Activated T-helper 17 cell treated with anti-CD3 and anti-CD28 coated beads, Interleukin-2, amount 50 U/mL, for 72 hours (primary cell): ENCODE measurements at regions not wholly inside any gene's neighbourhood (a gene's known extent, or its start where the extent isn't known, plus 50 kb on each side); places are given as distances from the start of the nearest gene placed in this dataset.
"Not testable (repeated sequence)": the region's sequence is repeated elsewhere in the genome, so short reads cannot be mapped to it uniquely, and the experiment has no call there.

Source experiments
- ATAC-seq: fragments of 150-1000 bp; cut with Tn5 transposase; replicated peaks from 2 replicates; pipeline ENCODE4 v1.10.0; 2021; ENCODE audit warnings: mild to moderate bottlenecking, moderate library complexity
- H3K27ac Mint-ChIP-seq: one replicate; pipeline ENCODE4 v1.8.0; 2022; ENCODE audit warnings: mixed read lengths
- H3K27me3 Mint-ChIP-seq: one replicate; pipeline ENCODE4 v1.8.0; 2022; ENCODE audit warnings: mixed read lengths
- H3K36me3 Mint-ChIP-seq: one replicate; pipeline ENCODE4 v1.8.0; 2022; ENCODE audit warnings: low read depth, mild to moderate bottlenecking, mixed read lengths
- H3K4me1 Mint-ChIP-seq: one replicate; pipeline ENCODE4 v1.8.0; 2022; ENCODE audit warnings: mixed read lengths
- H3K4me3 Mint-ChIP-seq: one replicate; pipeline ENCODE4 v1.8.0; 2022; ENCODE audit warnings: mild to moderate bottlenecking, mixed read lengths
- H3K9me3 Mint-ChIP-seq: one replicate; pipeline ENCODE4 v1.8.0; 2022; ENCODE audit warnings: mixed read lengths

GRCh38 chr12:91718326-91718725, 427.3 kb downstream of the BTG1 start:
- no peak for ATAC-seq
- H3K27me3 Mint-ChIP-seq, result no peaks in the 10 kb centered on the region
- no peak overlapping the region for H3K4me3 Mint-ChIP-seq
- H3K27ac Mint-ChIP-seq, result no peak overlapping the region
- H3K4me1 Mint-ChIP-seq, result no peaks in the 10 kb centered on the region
- no peaks in the 10 kb centered on the region for H3K36me3 Mint-ChIP-seq
- peaks cover 4% of the 10 kb centered on the region for H3K9me3 Mint-ChIP-seq

- no peaks in the 10 kb centered on the region for H3K4me1 Mint-ChIP-seq
- no peaks in the 10 kb centered on the region for H3K36me3 Mint-ChIP-seq
- peaks cover 7% of the 10 kb centered on the region for H3K9me3 Mint-ChIP-seq
- no peaks in the 10 kb centered on the region for H3K27me3 Mint-ChIP-seq
- no peak for ATAC-seq
- no peak overlapping the region for H3K27ac Mint-ChIP-seq
- no peak overlapping the region for H3K4me3 Mint-ChIP-seq
These were observed 427.8 kb downstream of the BTG1 start for GRCh38 chr12:91717804-91718203.

DNA sequence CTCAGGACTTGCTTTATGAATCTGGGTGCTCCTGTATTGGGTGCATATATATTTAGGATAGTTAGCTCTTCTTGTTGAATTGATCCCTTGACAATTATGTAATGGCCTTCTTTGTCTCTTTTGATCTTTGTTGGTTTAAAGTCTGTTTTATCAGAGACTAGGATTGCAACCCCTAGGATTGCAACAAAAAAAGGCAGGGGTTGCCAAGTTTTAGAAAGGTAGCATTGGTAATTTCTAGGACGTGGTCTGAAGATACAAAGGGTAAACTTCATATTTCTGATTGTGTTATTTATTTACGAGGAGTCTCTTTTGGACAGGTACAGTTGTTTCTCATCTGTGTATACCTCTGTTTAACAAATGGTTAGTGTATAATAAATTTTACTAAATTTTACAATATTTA, 433.7 kb downstream of the BTG1 start:
- H3K27ac Mint-ChIP-seq, H3K4me3 Mint-ChIP-seq, H3K36me3 Mint-ChIP-seq, H3K4me1 Mint-ChIP-seq, ATAC-seq, H3K27me3 Mint-ChIP-seq, H3K9me3 Mint-ChIP-seq: not testable (repeated sequence)

DNA sequence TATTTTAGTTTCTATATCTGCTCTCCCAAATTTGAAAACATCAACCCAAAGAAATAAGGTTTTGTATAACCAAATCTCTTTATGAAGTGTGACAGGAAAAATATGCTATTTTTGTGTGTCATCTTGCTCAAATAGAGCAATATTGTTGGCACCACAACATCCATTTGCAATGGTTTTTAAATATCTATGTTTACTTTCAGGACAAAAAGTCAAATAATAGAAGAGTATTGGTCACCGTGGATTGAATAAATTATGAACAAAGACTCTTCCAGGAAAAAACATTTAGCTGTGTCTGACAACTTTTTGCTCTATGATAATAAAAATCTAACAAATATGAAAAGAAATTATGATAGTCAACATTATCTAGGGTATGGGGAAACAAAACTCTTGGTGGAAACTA, 439.2 kb downstream of the BTG1 start:
- no peak for ATAC-seq
- H3K4me1 Mint-ChIP-seq, result no peaks in the 10 kb centered on the region
- no peaks in the 10 kb centered on the region for H3K27me3 Mint-ChIP-seq
- no peak overlapping the region for H3K4me3 Mint-ChIP-seq
- no peaks in the 10 kb centered on the region for H3K9me3 Mint-ChIP-seq
- H3K27ac Mint-ChIP-seq, result no peak overlapping the region
- H3K36me3 Mint-ChIP-seq, result no peaks in the 10 kb centered on the region

DNA sequence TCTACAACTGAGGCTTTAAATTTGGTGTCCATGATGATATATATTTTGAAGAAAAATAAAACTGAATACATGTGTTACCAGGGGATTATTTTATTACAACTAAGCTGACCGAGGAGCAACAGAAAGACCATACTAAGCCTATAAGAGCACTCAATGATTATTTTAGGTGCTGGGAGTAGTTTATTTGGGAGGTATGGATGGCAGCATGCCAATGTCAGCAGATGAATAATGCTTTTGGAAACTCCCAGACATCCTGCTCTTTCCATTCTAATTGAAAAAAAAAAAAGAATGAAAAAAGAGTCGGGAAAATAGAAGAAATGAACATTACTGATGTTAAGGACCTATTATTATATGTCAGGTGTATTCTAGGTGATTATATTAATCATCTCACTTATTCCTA, 441.2 kb downstream of the BTG1 start:
- no peaks in the 10 kb centered on the region for H3K9me3 Mint-ChIP-seq
- H3K27me3 Mint-ChIP-seq, result no peaks in the 10 kb centered on the region
- no peaks in the 10 kb centered on the region for H3K36me3 Mint-ChIP-seq
- ATAC-seq, result no peak
- no peaks in the 10 kb centered on the region for H3K4me1 Mint-ChIP-seq
- no peak overlapping the region for H3K4me3 Mint-ChIP-seq
- H3K27ac Mint-ChIP-seq, result no peak overlapping the region

GRCh38 chr12:91703491-91704283, 442.0 kb downstream of the BTG1 start:
- Mint-ChIP-seq H3K4me3 (no peak overlapping the region), H3K27me3 (no peaks in the 10 kb centered on the region), H3K4me1 (no peaks in the 10 kb centered on the region), H3K9me3 (no peaks in the 10 kb centered on the region), H3K36me3 (no peaks in the 10 kb centered on the region), H3K27ac (no peak overlapping the region)
- ATAC-seq, result no peak

DNA sequence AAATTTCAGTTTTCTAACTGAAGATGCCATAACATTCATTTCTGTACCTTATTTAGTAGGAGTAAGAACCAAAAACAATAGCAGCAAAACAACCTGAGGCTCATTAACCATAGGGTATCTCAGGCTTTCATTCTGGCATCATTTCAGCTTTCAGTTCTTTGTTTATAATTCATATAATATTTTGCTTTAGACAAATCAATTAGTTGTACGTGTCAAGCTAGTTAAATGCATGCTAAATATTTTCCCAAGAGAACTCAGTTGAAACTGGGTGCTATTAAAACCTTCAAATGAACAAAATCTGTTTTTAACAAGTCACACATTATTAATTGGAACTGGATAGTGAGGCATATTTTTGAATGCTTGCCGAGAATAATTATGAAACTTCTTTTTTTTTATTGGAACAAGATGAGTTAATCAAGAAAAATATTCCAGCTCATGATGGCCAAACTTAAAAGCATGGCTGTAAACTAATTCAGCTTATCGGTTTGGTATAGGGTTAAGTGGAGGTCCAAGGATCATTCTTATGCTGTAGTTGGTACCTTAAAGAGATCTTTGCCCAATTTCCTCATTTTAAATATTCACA, 442.7 kb downstream of the BTG1 start:
- no peak overlapping the region for H3K27ac Mint-ChIP-seq
- no peaks in the 10 kb centered on the region for H3K36me3 Mint-ChIP-seq
- H3K27me3 Mint-ChIP-seq, result no peaks in the 10 kb centered on the region
- ATAC-seq, result no peak
- no peak overlapping the region for H3K4me3 Mint-ChIP-seq
- no peaks in the 10 kb centered on the region for H3K9me3 Mint-ChIP-seq
- no peaks in the 10 kb centered on the region for H3K4me1 Mint-ChIP-seq

GRCh38 chr12:91695964-91696363, 449.7 kb downstream of the BTG1 start:
- no peak for ATAC-seq
- Mint-ChIP-seq H3K4me1 (no peaks in the 10 kb centered on the region), H3K36me3 (no peaks in the 10 kb centered on the region), H3K9me3 (peaks cover 4% of the 10 kb centered on the region), H3K27ac (no peak overlapping the region), H3K4me3 (no peak overlapping the region), H3K27me3 (no peaks in the 10 kb centered on the region)

DNA sequence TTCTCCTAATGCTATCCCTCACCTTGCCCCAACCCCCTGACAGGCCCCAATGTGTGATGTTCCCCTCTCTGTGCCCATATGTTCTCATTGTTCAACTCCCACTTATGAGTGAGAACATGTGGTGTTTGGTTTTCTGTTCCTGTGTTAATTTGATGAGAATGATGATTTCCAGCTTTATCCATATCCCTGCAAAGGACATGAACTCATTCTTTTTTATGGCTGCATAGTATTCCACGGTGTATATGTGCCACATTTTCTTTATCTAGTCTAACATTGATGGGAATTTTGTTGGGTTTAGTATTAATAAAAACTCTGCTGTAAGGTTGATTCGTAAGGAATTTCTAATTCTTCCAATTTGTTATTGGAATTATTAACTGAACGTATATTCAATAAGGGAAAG, 450.2 kb downstream of the BTG1 start:
- not testable (repeated sequence) for H3K27ac Mint-ChIP-seq, H3K4me3 Mint-ChIP-seq, H3K4me1 Mint-ChIP-seq, H3K27me3 Mint-ChIP-seq, H3K9me3 Mint-ChIP-seq, ATAC-seq, H3K36me3 Mint-ChIP-seq

DNA sequence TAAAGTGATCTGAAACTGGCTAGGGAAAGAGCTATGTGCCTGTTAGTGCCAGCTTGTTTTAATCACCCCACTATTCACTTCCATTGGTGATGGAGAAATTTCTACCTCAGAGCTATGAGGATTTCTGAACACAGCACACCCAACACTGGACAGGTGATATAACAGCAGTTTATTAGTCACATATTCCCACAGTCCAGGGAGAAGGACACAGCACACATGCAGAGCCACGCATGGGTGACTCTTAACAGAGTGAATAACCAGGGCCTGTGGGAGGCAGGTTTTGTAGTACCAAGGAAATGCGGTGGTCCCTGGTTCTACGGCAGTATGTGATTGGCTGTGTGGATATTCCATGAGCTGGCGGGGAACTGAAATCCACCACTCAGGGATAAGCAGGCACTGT, 455.1 kb downstream of the BTG1 start:
- Mint-ChIP-seq H3K27ac (no peak overlapping the region), H3K4me3 (no peak overlapping the region), H3K9me3 (no peaks in the 10 kb centered on the region), H3K27me3 (no peaks in the 10 kb centered on the region), H3K4me1 (peaks cover 8% of the 10 kb centered on the region), H3K36me3 (no peaks in the 10 kb centered on the region)
- ATAC-seq, result no peak

DNA sequence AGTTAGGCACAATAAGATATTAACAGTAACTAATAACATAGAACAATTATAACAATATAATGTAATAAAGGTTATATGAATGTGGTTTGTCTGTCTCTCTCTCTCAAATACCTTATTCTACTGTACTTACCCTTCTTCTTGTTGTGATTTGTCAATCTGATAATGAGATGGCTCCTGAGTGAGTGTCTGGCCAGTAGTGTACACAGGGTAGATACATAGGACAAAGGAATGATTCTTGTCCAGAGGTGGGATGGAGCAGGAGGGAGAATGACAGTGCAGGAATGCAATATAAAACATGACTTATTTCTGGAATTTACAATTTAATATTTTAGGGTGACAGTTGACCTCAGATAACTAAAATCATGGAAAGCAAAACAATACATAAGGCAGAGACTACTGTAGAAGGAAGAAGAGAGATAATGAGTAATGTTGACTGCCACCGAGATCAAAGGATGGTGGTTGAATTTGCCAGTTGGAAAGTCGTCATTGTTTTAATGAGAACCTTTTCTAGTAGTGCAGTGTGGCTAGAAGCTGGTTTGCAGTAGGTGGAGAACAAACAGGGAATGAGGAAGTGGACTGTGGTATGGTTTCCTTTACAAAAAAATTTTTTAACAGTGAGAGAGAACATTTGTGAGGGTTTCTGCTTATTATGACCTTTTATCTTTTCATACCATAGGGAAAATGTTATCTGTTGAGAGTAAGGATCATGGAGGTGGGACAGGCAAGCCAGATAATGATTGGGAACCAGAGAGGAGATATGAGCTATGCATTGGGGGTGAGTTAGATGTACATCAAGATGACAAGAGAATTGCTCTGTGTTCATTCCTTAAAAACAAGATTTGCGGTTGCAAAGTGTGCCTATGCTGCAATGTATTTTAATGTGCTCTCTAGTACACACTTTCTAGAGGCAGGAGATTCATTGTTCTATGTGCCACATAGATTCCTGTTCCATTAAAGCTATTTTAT, 458.3 kb downstream of the BTG1 start:
- Mint-ChIP-seq H3K27me3 (no peaks in the 10 kb centered on the region), H3K27ac (peak overlapping the region; percentile 7), H3K9me3 (no peaks in the 10 kb centered on the region), H3K4me1 (peaks cover 8% of the 10 kb centered on the region), H3K4me3 (no peak overlapping the region), H3K36me3 (no peaks in the 10 kb centered on the region)
- peak; percentile 88 for ATAC-seq

GRCh38 chr12:91685917-91686316, 459.7 kb downstream of the BTG1 start:
- Mint-ChIP-seq H3K27me3 (no peaks in the 10 kb centered on the region), H3K36me3 (no peaks in the 10 kb centered on the region), H3K4me1 (peaks cover 8% of the 10 kb centered on the region), H3K27ac (no peak overlapping the region), H3K4me3 (no peak overlapping the region), H3K9me3 (no peaks in the 10 kb centered on the region)
- peak; percentile 62 for ATAC-seq

DNA sequence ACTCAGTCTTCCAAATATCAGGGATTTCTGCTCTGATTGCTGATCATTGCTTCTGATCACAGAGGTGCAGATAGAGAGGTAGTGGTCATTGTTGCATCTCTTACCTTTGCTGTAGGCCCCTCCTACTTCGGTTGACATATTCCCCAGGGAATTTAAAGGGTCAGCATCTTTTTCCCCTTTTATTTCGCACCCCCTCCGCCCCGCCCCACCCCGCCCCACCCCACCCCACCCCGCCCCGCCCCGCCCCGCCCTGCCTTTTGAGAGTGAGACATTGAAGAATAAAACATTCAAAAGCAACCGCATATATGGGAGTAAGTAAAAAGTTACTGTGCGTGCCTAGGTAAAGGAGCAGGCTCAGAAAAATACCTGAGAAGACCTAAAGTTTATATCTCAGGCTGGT, 463.9 kb downstream of the BTG1 start:
- no peaks in the 10 kb centered on the region for H3K4me1 Mint-ChIP-seq
- H3K27me3 Mint-ChIP-seq, result no peaks in the 10 kb centered on the region
- H3K36me3 Mint-ChIP-seq, result no peaks in the 10 kb centered on the region
- H3K27ac Mint-ChIP-seq, result no peak overlapping the region
- no peaks in the 10 kb centered on the region for H3K9me3 Mint-ChIP-seq
- no peak overlapping the region for H3K4me3 Mint-ChIP-seq
- ATAC-seq, result no peak

DNA sequence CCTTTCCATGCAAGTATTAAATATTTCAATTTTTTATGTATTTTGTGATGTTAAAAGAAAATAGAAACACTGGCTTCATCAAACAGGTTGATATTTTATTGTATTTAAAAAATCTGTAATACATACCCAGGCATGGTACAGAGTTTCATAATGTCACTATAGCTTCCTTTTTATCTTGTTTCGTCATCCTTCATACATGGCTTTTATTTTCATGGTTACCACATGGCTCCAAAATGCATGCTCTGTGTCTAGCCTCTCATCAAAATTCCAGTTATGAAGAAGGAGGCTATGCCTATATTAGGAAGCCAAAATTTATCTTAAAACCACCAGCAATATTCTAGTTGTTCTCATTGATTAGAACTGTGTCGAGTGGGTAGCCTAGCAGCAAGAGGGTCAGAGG, 464.8 kb downstream of the BTG1 start:
- H3K9me3 Mint-ChIP-seq, result no peaks in the 10 kb centered on the region
- H3K27ac Mint-ChIP-seq, result no peak overlapping the region
- no peaks in the 10 kb centered on the region for H3K4me1 Mint-ChIP-seq
- no peak overlapping the region for H3K4me3 Mint-ChIP-seq
- no peak for ATAC-seq
- H3K36me3 Mint-ChIP-seq, result no peaks in the 10 kb centered on the region
- no peaks in the 10 kb centered on the region for H3K27me3 Mint-ChIP-seq

- Mint-ChIP-seq H3K27ac (no peak overlapping the region), H3K27me3 (no peaks in the 10 kb centered on the region), H3K9me3 (no peaks in the 10 kb centered on the region), H3K36me3 (no peaks in the 10 kb centered on the region), H3K4me1 (no peaks in the 10 kb centered on the region), H3K4me3 (no peak overlapping the region)
- ATAC-seq, result no peak
These were observed 468.1 kb downstream of the BTG1 start for GRCh38 chr12:91677556-91677955.
